ENCODE measurements at regions not wholly inside any gene's neighbourhood (a gene's known extent, or its start where the extent isn't known, plus 50 kb on each side); places are given as distances from the start of the nearest gene placed in this dataset.

- TF ChIP-seq CTCF (IDR thresholded peaks at IDR 0.05) (no peak), POLR2A (IDR thresholded peaks at IDR 0.05) (no peak)
Observed at GRCh38 chr10:44298713-44299112, 86.2 kb downstream of the CXCL12 start.
